Right ventricle myocardium superior (tissue), 1 donor: ENCODE measurements at regions not wholly inside any gene's neighbourhood (a gene's known extent, or its start where the extent isn't known, plus 50 kb on each side); places are given as distances from the start of the nearest gene placed in this dataset.
"Not testable (repeated sequence)": the region's sequence is repeated elsewhere in the genome, so short reads cannot be mapped to it uniquely, and the experiment has no call there.

Experiments
- ATAC-seq: fragments of 200-7000 bp; cut with Tn5 transposase; one replicate; pipeline ENCODE4 v1.9.1; 2020; ENCODE audit warnings: mild to moderate bottlenecking; ENCODE audit not compliant: poor library complexity
- DNase-seq: peaks from one replicate; pipeline ENCODE4 v3.0.0-alpha.2; 2020
- intact Hi-C: fragments of 100-400 bp; cut with DNase I; formaldehyde crosslinking; loops from one replicate; pipeline ENCODE4 v1.11.2; 2022
- donor health status: DM: no; HTN: yes; CAD: no; lungs with severe emphysema.

DNA sequence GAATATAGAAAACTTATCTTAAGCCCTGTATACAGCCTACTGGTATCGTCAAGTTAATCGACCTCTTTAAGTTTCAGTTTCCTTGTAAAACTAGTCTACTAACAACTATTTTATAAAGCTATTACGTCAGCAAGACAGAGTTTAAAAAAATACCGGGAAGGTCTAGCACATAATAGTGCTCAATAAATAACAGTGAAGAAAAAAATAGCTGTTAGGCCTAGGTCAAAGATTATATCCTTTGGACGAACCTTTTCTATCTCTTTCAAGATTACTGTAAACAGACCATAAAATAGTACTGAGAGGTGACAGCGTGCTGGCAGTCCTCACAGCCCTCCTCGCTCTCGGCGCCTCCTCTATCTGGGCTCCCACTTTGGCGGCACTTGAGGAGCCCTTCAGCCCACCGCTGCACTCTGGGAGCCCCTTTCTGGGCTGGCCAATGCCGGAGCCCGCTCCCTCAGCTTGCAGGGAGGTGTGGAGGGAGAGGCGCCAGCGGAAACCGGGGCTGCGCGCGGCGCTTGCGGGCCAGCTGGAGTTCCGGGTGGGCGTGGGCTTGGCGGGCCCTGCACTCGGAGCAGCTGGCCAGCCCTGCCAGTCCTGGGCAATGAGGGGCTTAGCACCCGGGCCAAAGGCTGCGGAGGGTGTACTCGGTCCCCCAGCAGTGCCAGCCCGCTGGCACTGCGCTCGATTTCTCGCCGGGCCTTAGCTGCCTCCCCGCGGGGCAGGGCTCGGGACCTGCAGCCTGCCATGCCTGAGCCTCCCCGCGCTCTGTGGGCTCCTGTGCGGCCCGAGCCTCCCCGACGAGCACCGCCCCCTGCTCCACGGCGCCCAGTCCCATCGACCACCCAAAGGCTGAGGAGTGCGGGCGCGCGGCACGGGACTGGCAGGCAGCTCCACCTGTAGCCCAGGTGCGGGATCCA, 119.1 kb upstream of the HSF2 start:
- ATAC-seq, intact Hi-C loops, DNase-seq: not testable (repeated sequence)

DNA sequence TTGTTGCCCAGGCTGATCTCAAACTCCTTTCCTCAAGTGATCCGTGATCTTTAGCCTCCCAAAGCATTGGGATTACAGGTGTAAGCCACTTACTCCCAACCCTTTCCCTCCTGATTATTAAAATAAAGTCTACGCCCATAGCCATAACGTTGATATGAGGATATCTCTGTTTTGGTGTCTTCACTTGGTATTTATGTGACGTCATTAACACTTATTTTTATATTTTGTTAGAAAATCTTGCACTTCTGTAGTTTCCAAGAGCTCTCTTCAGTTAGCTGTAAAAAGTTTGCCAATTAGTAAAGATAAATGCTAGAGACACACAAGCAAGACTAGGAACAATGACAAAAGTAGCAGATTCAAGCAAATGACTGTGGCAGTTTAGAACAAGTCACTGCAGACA, 115.6 kb upstream of the HSF2 start:
- ATAC-seq (no peak), DNase-seq (no peak)
- intact Hi-C loops: no loop called here

DNA sequence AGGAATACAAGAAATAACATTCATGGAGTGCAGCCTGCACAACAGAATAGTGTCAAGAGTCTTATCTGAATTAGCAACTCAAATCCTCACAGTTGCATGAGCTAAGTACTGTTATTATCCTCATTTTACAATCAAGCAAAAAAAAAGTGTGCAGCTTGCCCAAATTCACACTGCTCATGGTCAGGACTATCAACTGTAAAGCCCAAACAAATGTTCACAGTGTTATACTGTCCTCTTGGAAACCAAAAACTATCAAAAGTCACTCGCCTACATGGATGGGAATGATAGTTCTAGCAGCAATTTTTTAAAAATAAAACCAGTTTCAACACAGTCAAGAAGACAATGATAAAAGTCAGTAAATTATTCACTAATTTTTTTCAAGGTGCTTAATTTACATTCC, 114.6 kb upstream of the HSF2 start:
- ATAC-seq (peak; percentile 47), DNase-seq (no peak)
- intact Hi-C loops: no loop called here

DNA sequence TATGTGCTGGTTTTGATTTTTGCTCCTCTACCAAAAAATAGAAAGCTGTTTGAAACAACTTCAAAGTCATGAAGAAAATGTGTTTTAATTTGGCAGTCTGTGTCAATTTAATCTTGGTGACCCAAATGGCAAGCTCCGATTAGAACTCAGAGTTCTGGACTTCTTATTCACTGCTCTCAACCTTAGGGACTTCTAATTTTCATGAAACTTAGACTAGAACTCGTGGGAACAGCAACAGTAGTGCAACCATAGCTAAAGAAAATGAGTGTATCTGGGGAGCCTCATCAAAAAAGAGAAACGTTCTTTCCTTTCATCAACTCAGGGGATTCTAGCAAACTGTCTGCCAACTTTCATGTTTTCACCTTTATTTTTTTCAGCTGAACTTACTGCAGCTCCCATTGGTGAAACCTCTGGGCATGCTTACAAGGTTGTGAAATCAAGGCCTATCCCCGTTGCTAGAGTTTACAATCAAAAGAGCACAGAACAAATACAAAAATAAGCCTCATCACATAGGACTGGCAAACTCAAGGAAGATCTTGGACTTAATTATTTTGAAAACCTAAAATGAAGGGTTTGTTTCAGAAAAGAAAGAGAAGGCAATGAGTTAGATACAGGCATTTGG, 114.0 kb upstream of the HSF2 start:
- intact Hi-C loops: no loop called here
- ATAC-seq (peak; percentile 80), DNase-seq (no peak)

DNA sequence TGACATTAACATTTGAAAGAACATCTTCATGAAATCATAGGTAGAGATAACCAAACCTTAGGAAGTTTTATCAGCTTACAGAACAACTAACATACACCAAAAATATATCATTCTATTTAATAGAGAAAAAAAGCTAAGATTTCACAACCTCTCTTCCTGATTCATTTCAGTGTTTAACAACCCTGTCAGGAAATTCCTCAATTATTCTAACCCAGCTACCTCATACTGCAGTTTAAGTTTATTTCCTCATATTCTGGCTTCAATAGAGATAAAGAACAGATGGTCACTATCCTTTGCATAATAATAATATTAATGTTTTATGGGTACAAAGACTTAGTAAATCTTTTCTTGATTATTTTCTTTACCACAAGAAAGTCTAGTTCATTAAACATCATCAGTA, 112.9 kb upstream of the HSF2 start:
- ATAC-seq (peak; percentile 55), DNase-seq (no peak)

DNA sequence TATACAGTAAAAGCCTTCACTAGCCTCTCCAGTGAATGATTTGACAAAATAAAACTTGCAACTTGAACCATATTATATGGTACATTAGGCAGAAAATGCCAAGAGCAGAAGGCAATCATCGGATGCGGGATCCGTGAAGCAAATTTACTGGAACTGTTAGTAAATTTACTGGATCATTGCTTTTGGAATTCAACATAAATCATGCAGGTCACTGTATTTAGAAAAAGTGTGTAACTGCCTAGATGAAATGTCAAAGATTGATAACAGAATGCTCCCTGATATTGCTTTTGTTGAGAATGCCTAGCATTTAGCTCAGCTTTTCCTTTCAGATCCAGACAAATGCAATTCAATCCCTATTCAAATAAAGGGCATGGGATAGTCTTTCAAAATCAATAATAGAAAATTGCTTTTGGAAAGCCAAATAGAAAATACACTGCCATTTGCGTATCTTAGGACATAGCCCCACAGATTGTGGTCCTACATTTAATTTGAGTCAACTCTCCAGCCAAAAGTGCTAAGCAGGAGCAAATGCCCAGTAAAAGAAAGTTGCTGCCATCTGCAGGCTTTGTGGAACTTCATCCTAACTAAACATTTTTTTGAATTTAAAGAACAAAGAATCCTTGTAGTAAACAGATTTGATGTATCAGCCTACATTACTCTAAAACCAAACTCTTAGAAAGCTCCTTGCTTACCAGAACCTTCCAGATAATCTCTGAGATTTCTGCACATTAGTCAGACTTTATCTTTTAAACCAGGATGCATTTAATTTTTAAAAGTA, 109.5 kb upstream of the HSF2 start:
- intact Hi-C loops: no loop called here
- no peak for DNase-seq
- ATAC-seq: no peak

More for the DNA sequence above, 112.9 kb upstream of the HSF2 start:
- intact Hi-C loops: no loop called here

DNA sequence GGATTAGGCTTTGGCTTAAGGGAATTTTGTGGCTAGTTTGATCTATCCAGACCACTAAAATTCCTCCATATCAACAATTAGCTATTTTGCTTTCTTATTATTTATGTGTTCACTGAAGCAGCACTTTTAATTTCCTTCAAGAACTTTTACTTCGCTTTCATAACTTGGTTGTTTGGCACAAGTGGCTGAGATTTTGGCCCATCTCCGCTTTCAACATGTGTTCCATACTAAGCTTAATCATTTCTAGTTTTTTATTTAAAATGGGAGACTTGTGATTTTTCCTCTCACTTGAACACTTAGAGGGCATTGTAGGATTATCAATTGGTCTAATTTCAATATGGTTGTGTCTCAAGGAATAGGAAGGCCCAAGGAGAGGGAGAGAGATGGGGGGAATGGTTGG, 102.4 kb upstream of the HSF2 start:
- intact Hi-C loops: no loop called here
- ATAC-seq: no peak
- no peak for DNase-seq

DNA sequence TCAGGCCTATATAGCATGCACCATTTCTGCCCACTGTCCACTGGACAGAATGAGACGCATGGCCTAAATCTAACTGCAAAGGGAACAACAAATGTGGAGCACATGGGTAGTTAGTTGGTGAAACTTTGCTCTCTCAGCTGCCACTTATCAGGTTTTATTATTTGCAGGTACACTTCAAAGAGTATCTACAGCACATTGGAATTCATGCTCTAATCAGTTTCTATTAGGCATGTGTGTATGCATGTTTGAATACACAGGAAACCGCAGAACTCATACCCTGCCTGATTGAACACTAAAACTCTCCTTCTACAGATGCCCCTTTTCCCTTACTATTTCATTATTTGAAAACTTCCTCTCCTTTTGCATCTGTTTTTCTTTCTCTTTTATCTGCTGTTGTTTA, 97.4 kb upstream of the HSF2 start:
- DNase-seq: no peak
- intact Hi-C loops: no loop called here
- no peak for ATAC-seq

DNA sequence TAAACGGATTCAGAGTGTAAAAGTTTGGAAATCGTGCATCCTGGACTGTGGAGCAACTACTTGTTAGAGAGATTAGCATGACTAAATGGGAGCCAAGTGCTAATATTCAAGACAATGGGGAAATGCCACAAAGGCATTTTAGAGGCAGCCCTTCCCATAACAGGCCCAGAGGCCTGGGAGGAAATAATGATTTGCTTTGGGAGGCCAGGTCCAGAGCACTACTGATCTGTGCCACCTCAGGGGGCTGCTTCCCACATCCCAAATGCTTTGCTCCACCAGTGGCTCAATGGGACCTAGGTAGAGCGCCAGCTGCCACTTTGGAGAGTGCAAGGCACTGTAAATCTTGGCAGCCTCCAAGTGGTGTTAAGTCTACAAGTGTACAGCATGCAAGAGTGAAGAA, 91.9 kb upstream of the HSF2 start:
- no peak for DNase-seq
- intact Hi-C loops: no loop called here

DNA sequence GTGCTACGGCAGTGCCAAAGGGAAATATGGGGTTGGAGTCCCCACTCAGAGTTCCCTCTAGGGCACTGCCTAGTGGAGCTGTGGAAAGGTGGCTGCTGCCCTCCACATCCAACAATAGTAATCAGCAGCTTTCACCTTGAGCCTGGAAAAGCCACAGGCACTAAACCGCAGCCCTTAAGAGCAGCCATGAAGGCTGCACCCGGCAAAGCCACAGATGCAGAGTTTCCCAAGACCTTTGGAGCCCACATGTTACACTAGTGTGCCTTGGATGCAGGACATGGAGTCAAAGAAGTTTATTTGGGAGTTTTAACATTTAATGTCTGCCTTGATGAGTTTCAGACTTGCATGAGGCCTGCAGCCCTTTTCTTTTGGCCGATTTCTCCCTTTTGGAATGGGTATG, 91.4 kb upstream of the HSF2 start:
- intact Hi-C loops: no loop called here
- DNase-seq: no peak
- ATAC-seq: no peak

More for the DNA sequence above, 91.9 kb upstream of the HSF2 start:
- no peak for ATAC-seq

DNA sequence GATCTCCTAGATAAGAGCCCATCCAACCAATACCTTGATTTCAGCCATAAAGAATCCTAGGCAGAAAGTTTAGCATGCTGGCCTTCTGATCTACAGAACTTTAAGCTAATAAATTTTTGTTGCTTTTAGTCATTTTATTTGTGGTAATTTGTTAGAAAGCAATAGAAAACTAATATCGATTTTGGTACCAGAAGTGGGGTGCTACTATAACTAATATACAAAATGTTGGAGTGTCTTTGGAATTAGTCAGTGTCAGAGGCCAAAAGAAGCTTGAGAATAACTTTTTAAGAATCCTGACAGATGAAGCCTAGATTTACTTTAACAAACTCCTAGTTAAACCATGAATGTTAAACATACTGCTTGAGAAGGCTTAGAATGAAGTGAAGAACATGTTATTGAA, 83.6 kb upstream of the HSF2 start:
- ATAC-seq (no peak), DNase-seq (no peak)
- intact Hi-C loops: no loop called here

DNA sequence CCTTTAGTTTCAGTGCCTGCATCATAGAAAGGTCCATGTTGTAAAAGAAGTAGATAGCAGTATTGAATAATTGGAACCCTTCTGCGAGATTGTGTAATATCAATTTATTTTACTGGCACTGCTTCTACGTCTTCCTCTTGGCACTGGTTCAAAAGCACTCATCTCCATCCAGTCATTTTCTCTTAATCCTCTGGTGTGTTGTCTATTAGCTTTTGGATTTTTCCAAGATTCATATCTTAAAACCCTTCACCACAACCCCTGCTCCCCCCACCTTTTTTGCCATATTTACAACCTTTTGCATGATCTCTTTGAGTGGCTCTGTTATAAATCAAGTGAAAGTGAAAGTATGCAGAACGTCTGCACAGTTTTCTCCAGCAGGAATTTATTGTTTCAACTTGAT, 76.6 kb upstream of the HSF2 start:
- DNase-seq (no peak), ATAC-seq (peak; percentile 65)
- intact Hi-C loops: no loop called here

DNA sequence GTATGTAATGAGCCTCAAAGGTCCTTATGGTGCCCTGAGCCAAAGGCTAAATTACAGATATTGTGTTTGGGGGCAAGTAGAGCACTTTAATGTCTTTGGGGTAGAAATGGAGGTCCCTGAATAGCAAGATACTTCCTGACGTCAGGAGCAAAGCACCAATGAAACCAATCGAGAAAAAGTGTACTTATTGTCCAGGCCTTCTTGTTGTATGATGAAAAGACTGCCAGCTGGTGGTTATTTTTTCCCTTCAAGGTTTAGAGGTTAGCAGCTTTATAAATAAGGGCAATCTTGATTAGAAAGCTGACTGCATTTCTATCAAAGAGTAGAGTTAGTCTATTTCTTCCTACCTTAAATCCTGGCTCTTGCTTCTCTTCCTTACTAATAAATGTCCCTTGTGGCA, 76.1 kb upstream of the HSF2 start:
- no peak for ATAC-seq
- intact Hi-C loops: no loop called here
- DNase-seq: no peak

DNA sequence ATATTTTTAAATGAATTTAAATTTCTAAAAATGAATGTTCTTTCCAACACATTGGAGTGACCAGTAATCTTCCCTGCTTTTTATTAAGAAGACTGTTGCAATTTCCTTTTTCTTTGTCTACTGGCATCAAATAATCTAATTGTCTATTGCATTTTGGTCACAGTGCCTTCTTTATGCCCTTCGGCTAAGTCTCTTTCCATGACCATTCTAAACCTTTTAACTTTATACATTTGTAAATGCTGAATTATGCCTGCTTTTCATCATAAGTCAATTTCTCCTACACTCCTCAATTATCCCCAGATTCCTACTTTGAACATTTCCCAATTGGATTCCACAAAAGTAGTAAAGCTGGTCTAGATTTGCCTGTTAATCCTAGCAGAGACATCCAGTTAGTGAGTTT, 69.1 kb upstream of the HSF2 start:
- no peak for ATAC-seq
- no peak for DNase-seq
- intact Hi-C loops: no loop called here

DNA sequence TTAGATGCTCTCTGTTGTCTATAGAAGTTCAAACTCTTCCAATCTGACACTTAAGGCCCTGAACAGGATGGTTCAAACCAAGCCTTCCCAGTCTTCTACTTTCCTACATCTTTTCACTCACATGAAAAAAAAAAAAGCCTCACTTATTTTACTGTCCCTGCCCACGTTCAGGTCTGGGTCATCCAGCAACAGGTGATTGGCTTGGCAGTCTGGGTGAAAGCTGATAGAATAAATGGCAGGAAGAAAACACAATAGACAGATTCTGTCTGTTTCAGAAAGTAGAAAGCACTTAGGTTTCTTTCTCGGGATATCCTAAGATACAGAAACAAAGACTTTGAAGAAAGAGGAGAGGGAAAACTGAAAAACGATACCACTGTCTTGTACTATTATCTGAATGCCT, 61.8 kb upstream of the HSF2 start:
- no peak for ATAC-seq
- no peak for DNase-seq
- intact Hi-C loops: no loop called here

DNA sequence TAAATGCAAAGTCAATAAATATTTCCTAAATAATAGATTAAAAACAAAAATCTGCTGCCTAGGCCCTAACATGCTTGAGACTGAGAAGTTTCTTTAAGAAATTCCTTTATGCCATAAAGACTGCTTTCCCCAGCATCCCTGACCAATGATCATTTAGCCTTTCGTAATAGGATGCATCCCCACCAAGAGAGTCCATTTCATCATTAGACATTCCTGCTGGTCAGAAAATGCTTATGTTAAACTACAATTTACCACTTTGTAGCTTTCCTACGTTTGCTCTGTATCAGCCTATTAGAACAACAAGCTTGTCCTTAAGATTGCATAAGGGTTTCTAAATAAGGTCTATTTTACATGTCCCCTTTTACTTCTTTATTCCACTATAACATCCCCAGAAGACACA, 59.8 kb upstream of the HSF2 start:
- no peak for ATAC-seq
- intact Hi-C loops: no loop called here
- DNase-seq: no peak

DNA sequence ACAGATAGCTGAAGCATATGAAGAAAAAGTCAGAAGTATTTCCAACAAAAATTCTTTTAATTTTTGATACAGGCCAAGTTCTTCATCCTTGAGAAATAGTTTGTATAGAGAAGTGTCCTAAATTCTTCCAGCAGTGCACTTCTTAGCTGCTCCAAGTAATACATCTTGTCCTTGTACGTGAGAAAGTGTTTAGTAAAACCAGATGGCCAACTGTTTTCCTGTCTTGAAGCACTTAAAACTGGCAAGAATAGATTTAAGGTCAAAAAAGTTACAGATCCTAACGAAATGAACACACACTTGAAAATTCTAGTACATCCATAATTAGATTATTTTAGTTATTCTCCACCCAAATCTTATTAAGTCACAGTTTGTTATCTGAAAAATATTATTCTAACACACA, 52.2 kb upstream of the HSF2 start:
- no peak for ATAC-seq
- intact Hi-C loops: no loop called here
- DNase-seq: no peak

DNA sequence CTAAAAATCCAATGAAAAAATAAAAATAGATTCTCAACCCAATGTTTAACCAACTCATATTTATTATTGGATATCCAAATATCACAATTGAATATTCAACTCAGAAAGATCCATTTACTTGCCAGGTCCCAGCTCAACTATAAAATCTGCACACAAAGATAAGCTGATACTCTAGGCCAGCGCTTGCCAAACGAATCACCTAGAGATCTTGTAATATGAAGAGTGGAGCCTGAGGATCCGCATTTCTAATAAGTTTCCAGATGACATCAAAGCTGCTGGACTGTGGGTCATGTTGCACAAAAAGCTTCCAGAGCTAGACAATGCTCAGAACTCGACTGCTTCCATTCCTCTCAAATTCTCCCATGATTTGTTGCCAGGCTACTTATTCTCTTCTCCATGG, 51.7 kb upstream of the HSF2 start:
- DNase-seq: no peak
- no peak for ATAC-seq
- intact Hi-C loops: no loop called here
